ENCODE measurements at regions not wholly inside any gene's neighbourhood (a gene's known extent, or its start where the extent isn't known, plus 50 kb on each side); places are given as distances from the start of the nearest gene placed in this dataset.

DNA sequence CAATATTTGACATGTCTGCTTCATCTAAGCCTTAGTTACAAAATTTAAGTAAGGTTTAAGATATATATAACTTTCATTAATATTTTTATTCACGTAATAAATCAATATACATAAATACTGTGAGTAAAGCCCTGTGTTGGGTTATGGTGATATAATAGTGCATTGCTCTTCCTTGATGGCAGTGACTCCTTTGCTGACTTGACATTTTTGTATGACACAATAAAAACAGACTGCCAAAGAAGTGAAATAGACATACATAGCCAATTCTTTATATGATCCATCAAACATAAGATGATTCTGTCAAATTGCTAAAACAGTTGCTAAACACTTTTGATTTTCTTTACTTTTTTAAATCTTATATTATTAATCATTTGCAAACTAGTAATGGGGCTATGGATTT, 1518.2 kb downstream of the EFNA5 start:
- Histone ChIP-seq H3K4me3 (ENCODE audit: low read length) (no peak overlapping the region), H3K4me1 (ENCODE audit: control insufficient read depth, low read depth, low read length) (no peaks in the 10 kb centered on the region), H3K27me3 (ENCODE audit: insufficient read depth, low read length, poor library complexity) (no peaks in the 10 kb centered on the region), H2BK120ac (ENCODE audit: low read depth, low read length) (no peak overlapping the region), H3K79me2 (ENCODE audit: control insufficient read depth, insufficient read depth, low read length) (no peaks in the 10 kb centered on the region), H3K27ac (ENCODE audit: low read depth, low read length) (no peak overlapping the region), H3K36me3 (ENCODE audit: control insufficient read depth, insufficient read depth, low read length) (no peaks in the 10 kb centered on the region), H3K9ac (ENCODE audit: low read length) (no peak overlapping the region), H2AK5ac (ENCODE audit: low read length) (no peak overlapping the region), H3K4me2 (ENCODE audit: low read length) (no peak overlapping the region), H2BK15ac (replicated peaks; ENCODE audit: low read depth) (no peak overlapping the region), H4K8ac (ENCODE audit: low read depth, low read length) (no peak overlapping the region), H3K18ac (ENCODE audit: low read length) (no peak overlapping the region), H3K79me1 (ENCODE audit: low read length) (no peaks in the 10 kb centered on the region), H2BK5ac (ENCODE audit: low read length) (no peak overlapping the region), H4K5ac (ENCODE audit: low read length) (no peak overlapping the region), H3K56ac (ENCODE audit: low read length) (no peak overlapping the region), H3K4ac (ENCODE audit: low read depth, low read length) (no peak overlapping the region), H3K23ac (ENCODE audit: low read length) (no peak overlapping the region)
- no CpG with 5 or more reads among the region's 1 CpG for WGBS (ENCODE audit: extremely low coverage, insufficient coverage, low lambda C conversion rate)
- no peak for DNase-seq

DNA sequence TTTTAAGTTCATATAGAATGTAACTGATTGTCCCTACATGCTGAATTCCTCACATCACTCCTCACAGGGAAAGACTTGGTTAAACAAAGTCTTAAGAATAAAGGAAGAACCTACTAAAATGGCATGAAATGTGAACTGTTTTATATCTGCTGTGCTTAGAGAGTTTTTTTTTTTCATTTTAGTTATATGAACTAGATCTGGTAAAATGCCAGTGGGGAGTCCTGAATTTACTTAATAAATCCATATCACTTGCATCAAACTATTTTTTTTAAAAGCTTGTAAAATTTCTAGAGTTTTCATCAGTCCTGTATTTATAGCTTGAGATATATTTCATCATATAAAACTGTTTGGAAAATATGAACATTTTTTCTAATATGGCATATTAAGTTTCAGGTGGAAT, 1528.6 kb downstream of the EFNA5 start:
- H3K4me2 ChIP-seq (ENCODE audit: low read length): no peak overlapping the region

DNA sequence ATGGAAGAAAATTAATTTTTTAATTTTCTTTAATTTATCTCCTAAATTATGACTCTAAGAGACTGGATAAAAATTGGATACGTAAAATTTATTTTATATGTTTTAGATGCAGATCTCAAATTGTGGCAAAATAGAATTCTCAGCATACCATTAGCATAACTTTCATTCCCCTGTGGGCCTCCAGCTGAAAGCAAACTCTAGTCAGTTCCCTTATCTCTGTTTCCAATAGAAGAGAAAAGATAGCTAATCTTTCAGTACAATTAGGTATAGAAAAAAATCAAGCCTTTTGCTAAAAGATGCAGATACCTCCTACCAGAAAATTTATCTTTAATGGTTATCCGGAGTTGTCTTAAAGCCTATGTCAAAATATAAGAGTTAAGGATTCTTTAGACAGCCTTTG, 1530.6 kb downstream of the EFNA5 start:
- Histone ChIP-seq H3K56ac (ENCODE audit: low read length) (no peak overlapping the region), H2AK5ac (ENCODE audit: low read length) (no peak overlapping the region), H4K5ac (ENCODE audit: low read length) (no peak overlapping the region), H2BK120ac (ENCODE audit: low read depth, low read length) (no peak overlapping the region), H3K4ac (ENCODE audit: low read depth, low read length) (no peak overlapping the region), H3K4me3 (ENCODE audit: low read length) (no peak overlapping the region), H2BK15ac (replicated peaks; ENCODE audit: low read depth) (no peak overlapping the region), H3K4me1 (ENCODE audit: control insufficient read depth, low read depth, low read length) (no peaks in the 10 kb centered on the region), H4K8ac (ENCODE audit: low read depth, low read length) (no peak overlapping the region), H3K27ac (ENCODE audit: low read depth, low read length) (no peak overlapping the region), H3K23ac (ENCODE audit: low read length) (no peak overlapping the region), H3K79me2 (ENCODE audit: control insufficient read depth, insufficient read depth, low read length) (no peaks in the 10 kb centered on the region), H3K9ac (ENCODE audit: low read length) (no peak overlapping the region), H3K36me3 (ENCODE audit: control insufficient read depth, insufficient read depth, low read length) (no peaks in the 10 kb centered on the region), H3K18ac (ENCODE audit: low read length) (no peak overlapping the region), H3K79me1 (ENCODE audit: low read length) (no peaks in the 10 kb centered on the region), H3K27me3 (ENCODE audit: insufficient read depth, low read length, poor library complexity) (no peaks in the 10 kb centered on the region), H2BK5ac (ENCODE audit: low read length) (no peak overlapping the region), H3K4me2 (ENCODE audit: low read length) (no peak overlapping the region)
- DNase-seq: peak; percentile 54
- WGBS (ENCODE audit: extremely low coverage, insufficient coverage, low lambda C conversion rate): no CpG with 5 or more reads among the region's 2 CpGs

More for the DNA sequence above, 1528.6 kb downstream of the EFNA5 start:
- Histone ChIP-seq H2BK120ac (ENCODE audit: low read depth, low read length) (no peak overlapping the region), H3K4me1 (ENCODE audit: control insufficient read depth, low read depth, low read length) (no peaks in the 10 kb centered on the region), H2BK15ac (replicated peaks; ENCODE audit: low read depth) (no peak overlapping the region), H3K56ac (ENCODE audit: low read length) (no peak overlapping the region), H3K23ac (ENCODE audit: low read length) (no peak overlapping the region), H4K8ac (ENCODE audit: low read depth, low read length) (no peak overlapping the region), H3K27me3 (ENCODE audit: insufficient read depth, low read length, poor library complexity) (no peaks in the 10 kb centered on the region), H4K5ac (ENCODE audit: low read length) (no peak overlapping the region), H2BK5ac (ENCODE audit: low read length) (no peak overlapping the region), H3K79me2 (ENCODE audit: control insufficient read depth, insufficient read depth, low read length) (no peaks in the 10 kb centered on the region), H3K27ac (ENCODE audit: low read depth, low read length) (no peak overlapping the region), H3K36me3 (ENCODE audit: control insufficient read depth, insufficient read depth, low read length) (no peaks in the 10 kb centered on the region), H3K18ac (ENCODE audit: low read length) (no peak overlapping the region), H3K9ac (ENCODE audit: low read length) (no peak overlapping the region), H3K79me1 (ENCODE audit: low read length) (no peaks in the 10 kb centered on the region), H2AK5ac (ENCODE audit: low read length) (no peak overlapping the region), H3K4me3 (ENCODE audit: low read length) (no peak overlapping the region), H3K4ac (ENCODE audit: low read depth, low read length) (no peak overlapping the region)
- DNase-seq: no peak

DNA sequence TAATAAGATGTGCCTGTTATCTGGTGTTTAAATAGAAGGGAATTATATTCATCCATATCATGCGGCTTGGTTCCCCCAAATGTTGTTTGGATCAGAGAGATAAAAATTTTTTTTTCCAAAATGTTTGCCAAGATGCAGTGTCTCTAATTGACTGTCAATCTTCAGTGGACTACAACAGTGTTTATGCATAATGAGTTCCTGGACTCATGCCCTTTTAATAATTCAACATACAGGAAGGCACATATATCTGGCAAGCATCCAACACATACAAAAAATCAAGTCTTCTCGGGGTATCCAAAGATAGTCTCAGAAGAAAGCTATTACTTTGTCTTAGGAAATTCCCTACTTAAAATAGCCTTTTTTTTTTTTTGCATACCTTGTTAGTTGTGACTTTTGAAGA, 1534.7 kb downstream of the EFNA5 start:
- Histone ChIP-seq H2AK5ac (ENCODE audit: low read length) (no peak overlapping the region), H3K36me3 (ENCODE audit: control insufficient read depth, insufficient read depth, low read length) (no peaks in the 10 kb centered on the region), H3K23ac (ENCODE audit: low read length) (no peak overlapping the region), H3K27me3 (ENCODE audit: insufficient read depth, low read length, poor library complexity) (no peaks in the 10 kb centered on the region), H3K4me1 (ENCODE audit: control insufficient read depth, low read depth, low read length) (no peaks in the 10 kb centered on the region), H3K4me3 (ENCODE audit: low read length) (no peak overlapping the region), H3K4me2 (ENCODE audit: low read length) (no peak overlapping the region), H4K8ac (ENCODE audit: low read depth, low read length) (no peak overlapping the region), H3K27ac (ENCODE audit: low read depth, low read length) (no peak overlapping the region), H3K79me1 (ENCODE audit: low read length) (no peaks in the 10 kb centered on the region), H3K9ac (ENCODE audit: low read length) (no peak overlapping the region), H2BK5ac (ENCODE audit: low read length) (no peak overlapping the region), H2BK15ac (replicated peaks; ENCODE audit: low read depth) (no peak overlapping the region), H3K18ac (ENCODE audit: low read length) (no peak overlapping the region), H2BK120ac (ENCODE audit: low read depth, low read length) (no peak overlapping the region), H3K79me2 (ENCODE audit: control insufficient read depth, insufficient read depth, low read length) (no peaks in the 10 kb centered on the region), H4K5ac (ENCODE audit: low read length) (no peak overlapping the region), H3K56ac (ENCODE audit: low read length) (no peak overlapping the region), H3K4ac (ENCODE audit: low read depth, low read length) (no peak overlapping the region)
- no CpG with 5 or more reads among the region's 2 CpGs for WGBS (ENCODE audit: extremely low coverage, insufficient coverage, low lambda C conversion rate)
- no peak for DNase-seq

DNA sequence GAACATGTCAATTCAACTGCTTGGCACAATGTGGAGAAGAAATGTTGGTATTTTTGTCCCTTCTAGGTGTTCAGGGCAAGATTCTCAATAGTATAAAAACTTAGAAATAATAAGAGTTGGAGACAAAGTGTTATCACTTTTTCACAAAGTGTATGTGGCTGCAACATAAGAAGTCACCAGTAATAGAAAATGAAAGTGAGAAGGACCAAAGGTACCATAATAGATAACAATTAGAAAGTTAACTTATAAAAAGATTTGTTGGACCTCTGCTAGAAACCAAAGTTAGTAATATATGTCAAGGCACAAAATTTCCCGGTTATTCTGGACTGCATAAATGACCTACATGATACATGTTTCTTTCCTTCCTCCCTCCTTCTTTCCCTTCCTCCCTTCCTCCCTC, 1535.3 kb downstream of the EFNA5 start:
- H2BK15ac ChIP-seq (replicated peaks; ENCODE audit: low read depth): no peak overlapping the region
- no peak overlapping the region for H3K23ac ChIP-seq (ENCODE audit: low read length)
- H4K5ac ChIP-seq (ENCODE audit: low read length): no peak overlapping the region
- H3K56ac ChIP-seq (ENCODE audit: low read length): no peak overlapping the region
- no peak for DNase-seq
- H2BK5ac ChIP-seq (ENCODE audit: low read length): no peak overlapping the region
- no peaks in the 10 kb centered on the region for H3K79me1 ChIP-seq (ENCODE audit: low read length)
- H3K27ac ChIP-seq (ENCODE audit: low read depth, low read length): no peak overlapping the region
- H4K8ac ChIP-seq (ENCODE audit: low read depth, low read length): no peak overlapping the region
- H3K36me3 ChIP-seq (ENCODE audit: control insufficient read depth, insufficient read depth, low read length): no peaks in the 10 kb centered on the region
- no peaks in the 10 kb centered on the region for H3K27me3 ChIP-seq (ENCODE audit: insufficient read depth, low read length, poor library complexity)
- no peaks in the 10 kb centered on the region for H3K4me1 ChIP-seq (ENCODE audit: control insufficient read depth, low read depth, low read length)
- H2BK120ac ChIP-seq (ENCODE audit: low read depth, low read length): no peak overlapping the region
- no peak overlapping the region for H3K9ac ChIP-seq (ENCODE audit: low read length)
- H3K4ac ChIP-seq (ENCODE audit: low read depth, low read length): no peak overlapping the region
- WGBS (ENCODE audit: extremely low coverage, insufficient coverage, low lambda C conversion rate): no CpG with 5 or more reads among the region's 1 CpG
- H3K4me3 ChIP-seq (ENCODE audit: low read length): no peak overlapping the region
- H3K4me2 ChIP-seq (ENCODE audit: low read length): no peak overlapping the region
- H3K18ac ChIP-seq (ENCODE audit: low read length): no peak overlapping the region
- no peak overlapping the region for H2AK5ac ChIP-seq (ENCODE audit: low read length)
- H3K79me2 ChIP-seq (ENCODE audit: control insufficient read depth, insufficient read depth, low read length): no peaks in the 10 kb centered on the region

DNA sequence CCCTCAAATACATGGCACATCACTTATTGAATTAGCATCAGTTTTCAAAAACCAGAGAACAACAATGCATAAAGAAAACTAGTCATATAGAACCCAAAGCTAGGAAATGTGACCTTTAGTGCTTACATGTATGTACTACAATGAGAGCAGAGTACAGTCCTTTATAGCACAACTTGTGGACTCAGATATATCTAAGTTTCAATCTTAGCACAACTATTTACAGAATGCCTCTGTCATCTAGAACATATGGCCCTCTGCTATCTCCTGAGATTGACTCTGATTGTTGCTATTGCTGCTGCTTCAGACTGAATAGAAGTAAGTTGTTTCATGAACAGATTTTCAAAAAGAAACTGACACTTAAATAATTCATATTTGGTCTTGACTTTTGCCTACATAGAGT, 1536.2 kb downstream of the EFNA5 start:
- no peak overlapping the region for H3K4ac ChIP-seq (ENCODE audit: low read depth, low read length)
- no peak overlapping the region for H4K8ac ChIP-seq (ENCODE audit: low read depth, low read length)
- H3K23ac ChIP-seq (ENCODE audit: low read length): no peak overlapping the region
- no peak overlapping the region for H4K5ac ChIP-seq (ENCODE audit: low read length)
- H3K56ac ChIP-seq (ENCODE audit: low read length): no peak overlapping the region
- no peak overlapping the region for H3K4me3 ChIP-seq (ENCODE audit: low read length)
- no peaks in the 10 kb centered on the region for H3K79me1 ChIP-seq (ENCODE audit: low read length)
- no peak overlapping the region for H2BK15ac ChIP-seq (replicated peaks; ENCODE audit: low read depth)
- H3K36me3 ChIP-seq (ENCODE audit: control insufficient read depth, insufficient read depth, low read length): no peaks in the 10 kb centered on the region
- DNase-seq: no peak
- no peak overlapping the region for H3K9ac ChIP-seq (ENCODE audit: low read length)
- no peaks in the 10 kb centered on the region for H3K4me1 ChIP-seq (ENCODE audit: control insufficient read depth, low read depth, low read length)
- H3K4me2 ChIP-seq (ENCODE audit: low read length): no peak overlapping the region
- H3K27me3 ChIP-seq (ENCODE audit: insufficient read depth, low read length, poor library complexity): no peaks in the 10 kb centered on the region
- H2BK5ac ChIP-seq (ENCODE audit: low read length): no peak overlapping the region
- H3K18ac ChIP-seq (ENCODE audit: low read length): no peak overlapping the region
- no peak overlapping the region for H2AK5ac ChIP-seq (ENCODE audit: low read length)
- no peak overlapping the region for H3K27ac ChIP-seq (ENCODE audit: low read depth, low read length)
- no peaks in the 10 kb centered on the region for H3K79me2 ChIP-seq (ENCODE audit: control insufficient read depth, insufficient read depth, low read length)
- H2BK120ac ChIP-seq (ENCODE audit: low read depth, low read length): no peak overlapping the region
